ENCODE measurements at regions not wholly inside any gene's neighbourhood (a gene's known extent, or its start where the extent isn't known, plus 50 kb on each side); places are given as distances from the start of the nearest gene placed in this dataset.

GRCh38 chr10:57096044-57096443 lies 735.0 kb upstream of the ZWINT start:
- intact Hi-C loops (cut with micrococcal nuclease; ENCODE audit: unreplicated experiment) = no loop called here
- Histone ChIP-seq H3K4me2 (ENCODE audit: control insufficient read depth, insufficient read depth) (no peak overlapping the region), H3K4me3 (no peak overlapping the region), H3K9me3 (replicated peaks; ENCODE audit: control insufficient read depth, insufficient read depth, low read length) (no peaks in the 10 kb centered on the region), H3K9ac (ENCODE audit: control insufficient read depth, insufficient read depth, low read length) (no peak overlapping the region), H2AFZ (ENCODE audit: control insufficient read depth, low read depth, low read length) (no peak overlapping the region), H3K27me3 (replicated peaks in 1 of 2; ENCODE audit: control insufficient read depth in 2 of 2, insufficient read depth in 2 of 2, low read length in 1 of 2) (no peaks in the 10 kb centered on the region), H3K79me2 (ENCODE audit: control insufficient read depth, insufficient read depth, low read length) (no peaks in the 10 kb centered on the region), H4K20me1 (ENCODE audit: control insufficient read depth, insufficient read depth) (no peaks in the 10 kb centered on the region), H3K27ac (ENCODE audit: control insufficient read depth, insufficient read depth) (no peak overlapping the region), H3K4me1 (ENCODE audit: control insufficient read depth, insufficient read depth, low read length) (no peaks in the 10 kb centered on the region), H3K36me3 (ENCODE audit: control insufficient read depth in 2 of 2, insufficient read depth in 2 of 2, low read length in 1 of 2) (no peaks in the 10 kb centered on the region)
- ChIA-PET RAD21 (ENCODE audit: unreplicated experiment) (no interaction called here), CTCF (no interaction called here), POLR2A (no interaction called here), SMC1A (ENCODE audit: uncharacterized antibody, unreplicated experiment) (no interaction called here)
- ATAC-seq (no peak), DNase-seq (ENCODE audit: low read depth, low spot score) (no peak), FAIRE-seq (no peak)
- no TSS peak for BruUV-seq (replicated peaks)
- WGBS (ENCODE audit: insufficient coverage, insufficient replicate concordance, low lambda C conversion rate, missing lambda C conversion rate) = 53% methylated on average over 3 of the region's 3 CpGs
- in situ Hi-C loops (cut with MboI) = no loop called here
- no peak for TF ChIP-seq MEF2A (IDR thresholded peaks at IDR 0.05; ENCODE audit: insufficient read depth, low read depth, low read length)
- no peak for TF ChIP-seq NR2C1 (IDR thresholded peaks at IDR 0.05)
- no peak for TF ChIP-seq CBX5 (IDR thresholded peaks at IDR 0.05; ENCODE audit: low read depth)
- TF ChIP-seq, protein P1, sequence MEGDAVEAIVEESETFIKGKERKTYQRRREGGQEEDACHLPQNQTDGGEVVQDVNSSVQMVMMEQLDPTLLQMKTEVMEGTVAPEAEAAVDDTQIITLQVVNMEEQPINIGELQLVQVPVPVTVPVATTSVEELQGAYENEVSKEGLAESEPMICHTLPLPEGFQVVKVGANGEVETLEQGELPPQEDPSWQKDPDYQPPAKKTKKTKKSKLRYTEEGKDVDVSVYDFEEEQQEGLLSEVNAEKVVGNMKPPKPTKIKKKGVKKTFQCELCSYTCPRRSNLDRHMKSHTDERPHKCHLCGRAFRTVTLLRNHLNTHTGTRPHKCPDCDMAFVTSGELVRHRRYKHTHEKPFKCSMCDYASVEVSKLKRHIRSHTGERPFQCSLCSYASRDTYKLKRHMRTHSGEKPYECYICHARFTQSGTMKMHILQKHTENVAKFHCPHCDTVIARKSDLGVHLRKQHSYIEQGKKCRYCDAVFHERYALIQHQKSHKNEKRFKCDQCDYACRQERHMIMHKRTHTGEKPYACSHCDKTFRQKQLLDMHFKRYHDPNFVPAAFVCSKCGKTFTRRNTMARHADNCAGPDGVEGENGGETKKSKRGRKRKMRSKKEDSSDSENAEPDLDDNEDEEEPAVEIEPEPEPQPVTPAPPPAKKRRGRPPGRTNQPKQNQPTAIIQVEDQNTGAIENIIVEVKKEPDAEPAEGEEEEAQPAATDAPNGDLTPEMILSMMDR (IDR thresholded peaks at IDR 0.05 in 2 of 3, conservative IDR thresholded peaks at IDR 0.05 in 1 of 3; ENCODE audit: control insufficient read depth in 2 of 3, extremely low read depth in 1 of 3, insufficient read depth in 1 of 3, low read depth in 3 of 3, low read length in 3 of 3) = no peak
- TF ChIP-seq HSF1 (IDR thresholded peaks at IDR 0.05; ENCODE audit: low read depth, low read length) = no peak
- no peak for TF ChIP-seq ZBTB40 (IDR thresholded peaks at IDR 0.05; ENCODE audit: borderline replicate concordance)
- TF ChIP-seq TCF3 (IDR thresholded peaks at IDR 0.05; ENCODE audit: borderline replicate concordance, insufficient read depth, low read depth, low read length) = no peak
- TF ChIP-seq, protein P2, sequence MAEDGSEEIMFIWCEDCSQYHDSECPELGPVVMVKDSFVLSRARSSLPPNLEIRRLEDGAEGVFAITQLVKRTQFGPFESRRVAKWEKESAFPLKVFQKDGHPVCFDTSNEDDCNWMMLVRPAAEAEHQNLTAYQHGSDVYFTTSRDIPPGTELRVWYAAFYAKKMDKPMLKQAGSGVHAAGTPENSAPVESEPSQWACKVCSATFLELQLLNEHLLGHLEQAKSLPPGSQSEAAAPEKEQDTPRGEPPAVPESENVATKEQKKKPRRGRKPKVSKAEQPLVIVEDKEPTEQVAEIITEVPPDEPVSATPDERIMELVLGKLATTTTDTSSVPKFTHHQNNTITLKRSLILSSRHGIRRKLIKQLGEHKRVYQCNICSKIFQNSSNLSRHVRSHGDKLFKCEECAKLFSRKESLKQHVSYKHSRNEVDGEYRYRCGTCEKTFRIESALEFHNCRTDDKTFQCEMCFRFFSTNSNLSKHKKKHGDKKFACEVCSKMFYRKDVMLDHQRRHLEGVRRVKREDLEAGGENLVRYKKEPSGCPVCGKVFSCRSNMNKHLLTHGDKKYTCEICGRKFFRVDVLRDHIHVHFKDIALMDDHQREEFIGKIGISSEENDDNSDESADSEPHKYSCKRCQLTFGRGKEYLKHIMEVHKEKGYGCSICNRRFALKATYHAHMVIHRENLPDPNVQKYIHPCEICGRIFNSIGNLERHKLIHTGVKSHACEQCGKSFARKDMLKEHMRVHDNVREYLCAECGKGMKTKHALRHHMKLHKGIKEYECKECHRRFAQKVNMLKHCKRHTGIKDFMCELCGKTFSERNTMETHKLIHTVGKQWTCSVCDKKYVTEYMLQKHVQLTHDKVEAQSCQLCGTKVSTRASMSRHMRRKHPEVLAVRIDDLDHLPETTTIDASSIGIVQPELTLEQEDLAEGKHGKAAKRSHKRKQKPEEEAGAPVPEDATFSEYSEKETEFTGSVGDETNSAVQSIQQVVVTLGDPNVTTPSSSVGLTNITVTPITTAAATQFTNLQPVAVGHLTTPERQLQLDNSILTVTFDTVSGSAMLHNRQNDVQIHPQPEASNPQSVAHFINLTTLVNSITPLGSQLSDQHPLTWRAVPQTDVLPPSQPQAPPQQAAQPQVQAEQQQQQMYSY (CRISPR knock-in tag; IDR thresholded peaks at IDR 0.05) = no peak
- TF ChIP-seq PAX5 (IDR thresholded peaks at IDR 0.05; ENCODE audit: borderline replicate concordance, low read depth, low read length) = no peak
- no peak for TF ChIP-seq MYC (IDR thresholded peaks at IDR 0.05; ENCODE audit: insufficient read depth, insufficient read length, insufficient replicate concordance, low read length, severe bottlenecking)
- TF ChIP-seq PKNOX1 (IDR thresholded peaks at IDR 0.05) = no peak
- no peak for TF ChIP-seq ATF7 (IDR thresholded peaks at IDR 0.05; ENCODE audit: low read depth)

Measured in GM12878 (cell line).